OCI-LY3 (cell line): ENCODE measurements at regions not wholly inside any gene's neighbourhood (a gene's known extent, or its start where the extent isn't known, plus 50 kb on each side); places are given as distances from the start of the nearest gene placed in this dataset.

Experiments used
- CTCF ChIP-seq: fragments of 200-600, 300-600 bp; sonication (generic); IDR thresholded peaks from 2 replicates; pipeline ENCODE4 v1.5.1; 2014; ENCODE audit warnings: antibody characterized with exemption, low read length, low read depth
- EZH2phosphoT487 ChIP-seq: fragments of 200-600 bp; shearing (Covaris generic); IDR thresholded peaks from 2 replicates; pipeline ENCODE4 v1.6.1; 2018; ENCODE audit warnings: antibody characterized with exemption, mixed run types, low read depth

- TF ChIP-seq CTCF (no peak), EZH2phosphoT487 (no peak)
These were observed 613.5 kb upstream of the SETBP1 start for GRCh38 chr18:44067186-44067585.
